ENCODE measurements at regions not wholly inside any gene's neighbourhood (a gene's known extent, or its start where the extent isn't known, plus 50 kb on each side); places are given as distances from the start of the nearest gene placed in this dataset.
A peak's percentile ranks its signal among the peaks of the same experiment; 100 is the strongest.

DNA sequence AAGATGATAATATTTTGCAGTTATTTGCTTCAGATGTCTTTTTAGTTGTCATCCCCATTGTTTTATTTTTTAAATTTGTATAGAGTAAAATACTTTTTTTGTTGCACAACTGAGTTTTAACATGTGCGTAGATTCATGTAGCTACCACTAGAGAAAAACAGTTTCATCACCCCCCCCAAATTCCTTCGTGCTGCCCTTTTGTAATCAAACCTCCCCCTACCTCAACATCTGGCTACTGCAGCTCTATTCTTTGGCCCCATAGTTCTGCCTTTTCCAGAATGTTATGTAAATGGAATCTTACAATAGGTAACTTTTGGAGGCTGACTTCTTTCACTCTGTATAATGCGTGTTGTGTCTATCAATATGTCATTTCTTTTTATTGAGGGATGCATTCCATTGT is 232.0 kb upstream of the RASGRP1 start:
- H2BK20ac ChIP-seq (ENCODE audit: low read length): no peak overlapping the region
- H2BK120ac ChIP-seq (replicated peaks; ENCODE audit: low read depth, low read length): no peak overlapping the region
- no peak overlapping the region for H3K27ac ChIP-seq (ENCODE audit: low read depth, low read length)
- H3K56ac ChIP-seq (replicated peaks; ENCODE audit: insufficient read length, low read depth, low read length): no peak overlapping the region
- no peak overlapping the region for H2BK12ac ChIP-seq (ENCODE audit: low read depth, low read length)
- H3K18ac ChIP-seq (ENCODE audit: extremely low read depth, low read length): no peak overlapping the region
- H3K4me1 ChIP-seq (replicated peaks in 1 of 4; ENCODE audit: control insufficient read depth in 3 of 4, insufficient read depth in 4 of 4, low read length in 3 of 4): no peaks in the 10 kb centered on the region
- no peak overlapping the region for H2BK5ac ChIP-seq (ENCODE audit: low read depth, low read length)
- H4K5ac ChIP-seq (ENCODE audit: insufficient read length, low read depth, low read length): no peak overlapping the region
- no peaks in the 10 kb centered on the region for H3K79me1 ChIP-seq (ENCODE audit: low read depth, low read length)
- no peaks in the 10 kb centered on the region for H3K23me2 ChIP-seq (ENCODE audit: low read depth, low read length)
- H4K20me1 ChIP-seq (replicated peaks in 1 of 2; ENCODE audit: control insufficient read depth in 1 of 2, insufficient read depth in 2 of 2, low read length in 2 of 2): no peaks in the 10 kb centered on the region
- H4K91ac ChIP-seq (replicated peaks; ENCODE audit: insufficient read length, low read length): no peak overlapping the region
- H3K4ac ChIP-seq (replicated peaks; ENCODE audit: insufficient read length, low read depth, low read length): no peak overlapping the region
- TF ChIP-seq, protein P1, sequence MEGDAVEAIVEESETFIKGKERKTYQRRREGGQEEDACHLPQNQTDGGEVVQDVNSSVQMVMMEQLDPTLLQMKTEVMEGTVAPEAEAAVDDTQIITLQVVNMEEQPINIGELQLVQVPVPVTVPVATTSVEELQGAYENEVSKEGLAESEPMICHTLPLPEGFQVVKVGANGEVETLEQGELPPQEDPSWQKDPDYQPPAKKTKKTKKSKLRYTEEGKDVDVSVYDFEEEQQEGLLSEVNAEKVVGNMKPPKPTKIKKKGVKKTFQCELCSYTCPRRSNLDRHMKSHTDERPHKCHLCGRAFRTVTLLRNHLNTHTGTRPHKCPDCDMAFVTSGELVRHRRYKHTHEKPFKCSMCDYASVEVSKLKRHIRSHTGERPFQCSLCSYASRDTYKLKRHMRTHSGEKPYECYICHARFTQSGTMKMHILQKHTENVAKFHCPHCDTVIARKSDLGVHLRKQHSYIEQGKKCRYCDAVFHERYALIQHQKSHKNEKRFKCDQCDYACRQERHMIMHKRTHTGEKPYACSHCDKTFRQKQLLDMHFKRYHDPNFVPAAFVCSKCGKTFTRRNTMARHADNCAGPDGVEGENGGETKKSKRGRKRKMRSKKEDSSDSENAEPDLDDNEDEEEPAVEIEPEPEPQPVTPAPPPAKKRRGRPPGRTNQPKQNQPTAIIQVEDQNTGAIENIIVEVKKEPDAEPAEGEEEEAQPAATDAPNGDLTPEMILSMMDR (IDR thresholded peaks at IDR 0.05; ENCODE audit: control extremely low read depth in 1 of 3, insufficient read depth in 1 of 3, low read depth in 1 of 3, low read length in 3 of 3): peak in 2 of 3 experiments; percentile 5 to 14; a peak in 2 of 4 replicates
- no peak for TF ChIP-seq SP4 (IDR thresholded peaks at IDR 0.05; ENCODE audit: low read length)
- TF ChIP-seq CEBPB (IDR thresholded peaks at IDR 0.05; ENCODE audit: low read depth, low read length): peak; percentile 70; the same call in 1 of the 2 replicates
- DNase-seq (ENCODE audit: low read depth in 1 of 2, low spot score in 2 of 2) (no peak), FAIRE-seq (no peak)
- H3K9ac ChIP-seq (replicated peaks in 1 of 4; ENCODE audit: extremely low read depth in 1 of 4, low read depth in 3 of 4, low read length in 3 of 4): no peak overlapping the region
- H3K4me2 ChIP-seq (ENCODE audit: insufficient read depth in 1 of 2, low read depth in 2 of 2, low read length in 2 of 2): no peak overlapping the region
- no peak overlapping the region for H2AK5ac ChIP-seq (ENCODE audit: low read depth, low read length)
- H3K79me2 ChIP-seq (ENCODE audit: control insufficient read depth in 1 of 2, insufficient read depth in 2 of 2, low read length in 2 of 2): no peaks in the 10 kb centered on the region
- WGBS, 2 experiments (ENCODE audit: extremely low coverage in 1 of 2, insufficient coverage in 1 of 2, insufficient read length in 1 of 2, insufficient replicate concordance in 2 of 2, low coverage in 1 of 2, low lambda C conversion rate in 2 of 2, missing lambda C conversion rate in 1 of 2): 71% methylated on average over 3 of the region's 3 CpGs; no CpG with 5 or more reads in 1 of the 2 experiments
- ChIA-PET POLR2A (ENCODE audit: partially characterized antibody) (no interaction called here), CTCF (ENCODE audit: partially characterized antibody) (interaction anchor here (1.0 kb wide), 1 partner anchor 20 kb away, joined by 3 read pairs; no protein-coding TSS in a partner anchor)
- H2AFZ ChIP-seq (ENCODE audit: low read length): no peak overlapping the region
- no peaks in the 10 kb centered on the region for H3K9me3 ChIP-seq (ENCODE audit: insufficient read depth in 2 of 2, low read depth in 1 of 2, low read length in 1 of 2)
- no peak overlapping the region for H3K23ac ChIP-seq (ENCODE audit: insufficient read length)
- H4K8ac ChIP-seq (ENCODE audit: extremely low read depth, insufficient read depth, low read length): no peak overlapping the region
- H2BK15ac ChIP-seq (ENCODE audit: low read length): no peak overlapping the region
- no peaks in the 10 kb centered on the region for H3K27me3 ChIP-seq (replicated peaks in 1 of 4; ENCODE audit: control insufficient read depth in 3 of 4, extremely low read depth in 1 of 4, insufficient read depth in 3 of 4, low read length in 3 of 4)
- H3K14ac ChIP-seq (ENCODE audit: insufficient read length): no peak overlapping the region
- no peak overlapping the region for H3K4me3 ChIP-seq (ENCODE audit: extremely low read depth in 1 of 4, insufficient read depth in 2 of 4, low read depth in 3 of 4, low read length in 4 of 4)
- no peaks in the 10 kb centered on the region for H3K36me3 ChIP-seq (ENCODE audit: control insufficient read depth in 2 of 4, insufficient read depth in 4 of 4, low read length in 3 of 4)
